ENCODE measurements at regions not wholly inside any gene's neighbourhood (a gene's known extent, or its start where the extent isn't known, plus 50 kb on each side); places are given as distances from the start of the nearest gene placed in this dataset.

DNA sequence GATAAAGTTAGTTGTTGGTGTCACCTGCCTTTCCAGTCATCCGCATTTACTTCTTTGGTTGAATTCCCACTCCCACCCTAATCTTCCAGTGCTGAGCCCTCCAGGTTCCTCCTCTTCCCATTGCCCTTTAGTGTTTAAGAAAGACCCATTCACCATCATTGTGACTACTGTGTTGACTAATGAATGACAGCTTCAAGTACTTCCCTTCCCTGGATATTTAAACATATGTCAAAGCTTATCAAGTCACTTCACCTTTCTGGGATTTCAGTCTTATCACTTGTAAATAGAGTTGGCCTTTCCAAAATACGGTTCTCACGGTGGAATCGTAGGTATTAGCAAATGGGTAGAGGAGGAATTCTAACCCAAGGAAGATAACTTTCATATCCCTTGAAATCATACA lies 201.6 kb upstream of the SVIL start:
- 76 to 81% methylated on average over 4 of the region's 4 CpGs for WGBS, 2 donors
- Histone ChIP-seq H3K27me3 (no peaks in the 10 kb centered on the region), H3K4me1 (peaks cover 3 to 16% (median 11%) of the 10 kb centered on the region in 4 donors), H3K27ac (no peak overlapping the region), H3K36me3 (no peaks in the 10 kb centered on the region), H3K9me3 (no peaks in the 10 kb centered on the region), H3K4me3 (no peak overlapping the region)
- TF ChIP-seq POLR2AphosphoS5 (IDR thresholded peaks at IDR 0.05) (no peak), EP300 (IDR thresholded peaks at IDR 0.05) (no peak), POLR2A (IDR thresholded peaks at IDR 0.05) (no peak)
- TF ChIP-seq, protein P1, sequence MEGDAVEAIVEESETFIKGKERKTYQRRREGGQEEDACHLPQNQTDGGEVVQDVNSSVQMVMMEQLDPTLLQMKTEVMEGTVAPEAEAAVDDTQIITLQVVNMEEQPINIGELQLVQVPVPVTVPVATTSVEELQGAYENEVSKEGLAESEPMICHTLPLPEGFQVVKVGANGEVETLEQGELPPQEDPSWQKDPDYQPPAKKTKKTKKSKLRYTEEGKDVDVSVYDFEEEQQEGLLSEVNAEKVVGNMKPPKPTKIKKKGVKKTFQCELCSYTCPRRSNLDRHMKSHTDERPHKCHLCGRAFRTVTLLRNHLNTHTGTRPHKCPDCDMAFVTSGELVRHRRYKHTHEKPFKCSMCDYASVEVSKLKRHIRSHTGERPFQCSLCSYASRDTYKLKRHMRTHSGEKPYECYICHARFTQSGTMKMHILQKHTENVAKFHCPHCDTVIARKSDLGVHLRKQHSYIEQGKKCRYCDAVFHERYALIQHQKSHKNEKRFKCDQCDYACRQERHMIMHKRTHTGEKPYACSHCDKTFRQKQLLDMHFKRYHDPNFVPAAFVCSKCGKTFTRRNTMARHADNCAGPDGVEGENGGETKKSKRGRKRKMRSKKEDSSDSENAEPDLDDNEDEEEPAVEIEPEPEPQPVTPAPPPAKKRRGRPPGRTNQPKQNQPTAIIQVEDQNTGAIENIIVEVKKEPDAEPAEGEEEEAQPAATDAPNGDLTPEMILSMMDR (IDR thresholded peaks at IDR 0.05) = no peak
- ATAC-seq (ENCODE audit: low FRiP score in 2 of 2) = no peak
- no peak for DNase-seq

DNA sequence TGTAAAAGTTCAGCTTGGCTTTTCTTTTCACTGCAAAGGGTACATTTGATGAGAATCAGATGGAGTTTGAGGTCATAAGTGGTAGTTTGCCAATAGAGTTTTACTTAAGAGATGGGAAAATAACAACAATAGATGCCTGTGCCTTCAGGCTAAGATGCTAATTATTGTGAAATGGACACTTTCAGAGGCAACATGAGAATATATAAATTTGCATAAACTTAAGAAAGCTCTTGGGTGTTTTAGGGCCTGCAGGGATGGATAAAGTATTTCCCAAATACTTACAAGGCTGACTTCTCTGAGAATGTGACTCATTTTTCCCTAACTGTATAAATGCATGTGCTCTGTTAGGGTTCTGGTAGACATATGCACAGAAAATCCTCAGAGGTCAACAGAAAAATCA lies 200.3 kb upstream of the SVIL start:
- H3K36me3 ChIP-seq = no peaks in the 10 kb centered on the region
- DNase-seq (no peak), ATAC-seq (ENCODE audit: low FRiP score in 2 of 2) (no peak)
- H3K4me1 ChIP-seq = peaks cover 0 to 9% (median 4%) of the 10 kb centered on the region in 4 donors
- TF ChIP-seq POLR2A (IDR thresholded peaks at IDR 0.05) (no peak), POLR2AphosphoS5 (IDR thresholded peaks at IDR 0.05) (no peak), EP300 (IDR thresholded peaks at IDR 0.05) (no peak)
- TF ChIP-seq, protein P1 (IDR thresholded peaks at IDR 0.05) = no peak
- no peaks in the 10 kb centered on the region for H3K27me3 ChIP-seq
- H3K27ac ChIP-seq = no peak overlapping the region
- H3K9me3 ChIP-seq = peaks cover 0 to 2% (median under 1%) of the 10 kb centered on the region in 4 donors
- no peak overlapping the region for H3K4me3 ChIP-seq

DNA sequence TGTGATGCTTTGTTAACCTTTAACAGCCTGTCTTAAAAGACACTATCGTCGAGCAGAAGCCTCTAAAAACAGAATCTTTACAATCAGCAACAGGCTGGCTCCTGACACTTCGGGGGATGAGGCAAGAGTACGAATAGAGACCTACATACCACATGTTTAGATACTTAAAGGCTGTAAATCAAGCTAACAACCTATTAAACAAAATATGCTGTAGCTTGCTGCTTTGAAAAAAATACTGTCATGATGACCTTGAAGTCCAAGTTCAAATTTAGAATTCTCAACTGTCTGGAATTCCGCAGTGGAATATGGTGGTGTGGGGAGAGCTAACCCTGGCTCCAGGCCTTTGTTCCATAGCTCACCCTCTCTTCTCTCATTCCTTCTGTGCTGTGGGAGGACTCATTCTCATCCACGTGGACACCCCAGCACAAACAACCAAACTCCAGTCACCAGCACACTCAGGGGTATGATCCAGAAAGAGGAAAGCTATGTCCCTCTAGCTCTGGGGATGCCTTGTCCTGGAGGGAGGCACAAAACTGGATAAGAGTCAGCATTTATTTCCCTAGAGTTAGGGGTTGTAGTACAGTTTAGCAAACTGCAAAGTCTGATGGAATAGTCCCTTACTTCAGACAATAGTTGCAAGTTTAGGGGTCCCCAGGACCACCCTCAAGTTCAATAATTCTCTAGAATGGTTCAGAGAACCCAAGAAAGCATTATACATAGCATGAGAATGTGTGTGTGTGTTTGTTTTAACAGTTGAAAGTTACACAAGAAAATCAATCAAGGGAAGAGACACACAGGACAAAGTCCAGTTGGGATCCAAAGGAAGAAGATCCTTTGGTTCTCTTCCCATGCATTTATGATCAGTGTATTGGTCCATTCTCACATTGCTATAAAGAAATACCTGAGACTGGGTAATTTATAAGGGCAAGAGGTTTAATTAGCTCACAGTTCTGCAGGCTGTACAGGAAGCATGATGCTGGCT lies 196.1 kb upstream of the SVIL start:
- Histone ChIP-seq H3K27ac (no peak overlapping the region), H3K9me3 (peaks cover 0 to 9% (median 2%) of the 10 kb centered on the region in 4 donors), H3K36me3 (no peaks in the 10 kb centered on the region), H3K4me1 (peaks cover 0 to 6% (median 0%) of the 10 kb centered on the region in 4 donors), H3K4me3 (no peak overlapping the region), H3K27me3 (no peaks in the 10 kb centered on the region)
- TF ChIP-seq POLR2AphosphoS5 (IDR thresholded peaks at IDR 0.05) (no peak), POLR2A (IDR thresholded peaks at IDR 0.05) (no peak), EP300 (IDR thresholded peaks at IDR 0.05) (no peak)
- TF ChIP-seq, protein P1 (IDR thresholded peaks at IDR 0.05) = no peak
- WGBS, 2 donors = 78 to 85% methylated on average over 6 of the region's 6 CpGs
- DNase-seq (no peak), ATAC-seq (ENCODE audit: low FRiP score in 2 of 2) (no peak)

DNA sequence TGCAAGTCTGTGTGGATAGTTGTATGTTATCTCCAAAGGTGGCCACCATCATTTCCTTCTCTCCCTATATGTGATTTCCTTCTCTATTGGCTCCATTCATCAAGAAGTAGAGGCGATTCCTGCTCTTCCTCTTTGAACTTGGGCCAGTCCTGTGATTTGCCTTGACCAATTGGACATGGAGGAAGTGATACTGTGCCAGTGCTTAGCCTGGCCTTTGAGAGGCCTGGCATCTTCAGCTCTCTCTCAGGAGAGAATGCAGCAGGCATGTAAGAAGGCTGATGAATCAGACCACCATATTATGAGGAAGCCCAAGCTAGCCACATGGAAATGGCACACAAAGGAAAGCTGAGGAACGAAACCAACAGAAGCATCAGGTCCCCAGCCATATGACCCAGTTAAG lies 195.0 kb upstream of the SVIL start:
- no peaks in the 10 kb centered on the region for H3K36me3 ChIP-seq
- 79 to 80% methylated on average over 2 of the region's 2 CpGs for WGBS, 2 donors
- H3K4me1 ChIP-seq = peaks cover 0 to 6% (median 0%) of the 10 kb centered on the region in 4 donors
- ATAC-seq (ENCODE audit: low FRiP score in 2 of 2) (no peak), DNase-seq (no peak)
- peaks cover 0 to 9% (median 2%) of the 10 kb centered on the region in 4 donors for H3K9me3 ChIP-seq
- TF ChIP-seq, protein P1 (IDR thresholded peaks at IDR 0.05) = no peak
- TF ChIP-seq EP300 (IDR thresholded peaks at IDR 0.05) = no peak
- no peak for TF ChIP-seq POLR2A (IDR thresholded peaks at IDR 0.05)
- no peak for TF ChIP-seq POLR2AphosphoS5 (IDR thresholded peaks at IDR 0.05)
- no peak overlapping the region for H3K27ac ChIP-seq
- H3K27me3 ChIP-seq = no peaks in the 10 kb centered on the region
- H3K4me3 ChIP-seq = no peak overlapping the region
